ENCODE measurements at regions not wholly inside any gene's neighbourhood (a gene's known extent, or its start where the extent isn't known, plus 50 kb on each side); places are given as distances from the start of the nearest gene placed in this dataset.

GRCh38 chr5:167284222-167284890, 1007.1 kb upstream of the WWC1 start:
- Mint-ChIP-seq H3K27ac (no peak overlapping the region), H3K9me3 (peaks cover 0 to 31% (median 8%) of the 10 kb centered on the region in 7 donors), H3K4me1 (no peaks in the 10 kb centered on the region), H3K36me3 (no peaks in the 10 kb centered on the region), H3K27me3 (ENCODE audit: low read depth in 3 of 3) (peaks cover 0 to 2% (median 1%) of the 10 kb centered on the region in 3 donors), H3K4me3 (no peak overlapping the region)
- intact Hi-C loops (cut with micrococcal nuclease), result no loop called here
- no peak overlapping the region for H3K4me3 ChIP-seq (replicated peaks in 1 of 3; ENCODE audit: low read depth in 2 of 3, low read length in 3 of 3)
- H3K4me1 ChIP-seq (ENCODE audit: control insufficient read depth in 1 of 2, insufficient read depth in 2 of 2, low read length in 2 of 2), result no peaks in the 10 kb centered on the region
- no peak overlapping the region for H3K4me2 ChIP-seq (replicated peaks; ENCODE audit: extremely low read depth, low read length, poor library complexity, severe bottlenecking)
- H3K79me2 ChIP-seq (ENCODE audit: insufficient read depth, low read length), result no peaks in the 10 kb centered on the region
- no peaks in the 10 kb centered on the region for H3K36me3 ChIP-seq (replicated peaks in 1 of 2; ENCODE audit: control insufficient read depth in 1 of 2, insufficient read depth in 2 of 2, low read length in 2 of 2)
- WGBS (ENCODE audit: insufficient coverage), result 97% methylated on average over 4 of the region's 6 CpGs
- H3K9ac ChIP-seq (ENCODE audit: insufficient read depth, low read length, poor library complexity, severe bottlenecking), result no peak overlapping the region
- DNase-seq, result no peak
- no peak overlapping the region for H3K27ac ChIP-seq (ENCODE audit: low read depth in 1 of 2, low read length in 2 of 2)
- H3K27me3 ChIP-seq (ENCODE audit: control insufficient read depth in 2 of 2, insufficient read depth in 2 of 2, low read length in 2 of 2), result no peaks in the 10 kb centered on the region
- H2AFZ ChIP-seq (ENCODE audit: insufficient read depth, low read depth, low read length, poor library complexity, severe bottlenecking), result no peak overlapping the region
- no peaks in the 10 kb centered on the region for H4K20me1 ChIP-seq (ENCODE audit: insufficient read depth, low read length)
- peaks cover 13% of the 10 kb centered on the region in 2 donors for H3K9me3 ChIP-seq (replicated peaks in 1 of 2; ENCODE audit: control insufficient read depth in 1 of 2, insufficient read depth in 1 of 2, low read length in 2 of 2)
- TF ChIP-seq CTCF (IDR thresholded peaks at IDR 0.05), result no peak

GRCh38 chr5:167285591-167285990, 1005.9 kb upstream of the WWC1 start:
- intact Hi-C loops (cut with micrococcal nuclease), result no loop called here
- no peak for DNase-seq
- Mint-ChIP-seq H3K4me3 (no peak overlapping the region), H3K27me3 (ENCODE audit: low read depth in 3 of 3) (peaks cover 0 to 1% (median 0%) of the 10 kb centered on the region in 3 donors), H3K36me3 (no peaks in the 10 kb centered on the region), H3K9me3 (peaks cover 0 to 24% (median 5%) of the 10 kb centered on the region in 7 donors), H3K4me1 (no peaks in the 10 kb centered on the region), H3K27ac (no peak overlapping the region)
- no peaks in the 10 kb centered on the region for H3K27me3 ChIP-seq (ENCODE audit: control insufficient read depth in 2 of 2, insufficient read depth in 2 of 2, low read length in 2 of 2)
- 67% methylated on average over 2 of the region's 5 CpGs for WGBS (ENCODE audit: insufficient coverage)
- H2AFZ ChIP-seq (ENCODE audit: insufficient read depth, low read depth, low read length, poor library complexity, severe bottlenecking), result no peak overlapping the region
- H3K4me2 ChIP-seq (replicated peaks; ENCODE audit: extremely low read depth, low read length, poor library complexity, severe bottlenecking), result no peak overlapping the region
- no peaks in the 10 kb centered on the region for H3K36me3 ChIP-seq (replicated peaks in 1 of 2; ENCODE audit: control insufficient read depth in 1 of 2, insufficient read depth in 2 of 2, low read length in 2 of 2)
- H3K27ac ChIP-seq (ENCODE audit: low read depth in 1 of 2, low read length in 2 of 2), result no peak overlapping the region
- H4K20me1 ChIP-seq (ENCODE audit: insufficient read depth, low read length), result no peaks in the 10 kb centered on the region
- no peaks in the 10 kb centered on the region for H3K4me1 ChIP-seq (ENCODE audit: control insufficient read depth in 1 of 2, insufficient read depth in 2 of 2, low read length in 2 of 2)
- H3K79me2 ChIP-seq (ENCODE audit: insufficient read depth, low read length), result no peaks in the 10 kb centered on the region
- no peak overlapping the region for H3K4me3 ChIP-seq (replicated peaks in 1 of 3; ENCODE audit: low read depth in 2 of 3, low read length in 3 of 3)
- H3K9me3 ChIP-seq (replicated peaks in 1 of 2; ENCODE audit: control insufficient read depth in 1 of 2, insufficient read depth in 1 of 2, low read length in 2 of 2), result peaks cover 3 to 10% of the 10 kb centered on the region in 2 donors
- no peak overlapping the region for H3K9ac ChIP-seq (ENCODE audit: insufficient read depth, low read length, poor library complexity, severe bottlenecking)
- no peak for TF ChIP-seq CTCF (IDR thresholded peaks at IDR 0.05)

All from CD14-positive monocyte (primary cell).